Colon (tissue), 2 donors: ENCODE measurements at regions not wholly inside any gene's neighbourhood (a gene's known extent, or its start where the extent isn't known, plus 50 kb on each side); places are given as distances from the start of the nearest gene placed in this dataset.

Experiments used
- FAIRE-seq: peaks from 2 replicates; lab custom pipeline; 2012; peaks lifted over from hg19 to GRCh38; lab: Jason Lieb, UNC
- donor health status: control.
- donor health status: control.

GRCh38 chr2:107313316-107313715 is 427.3 kb upstream of the ST6GAL2 start:
- no peak for FAIRE-seq

GRCh38 chr2:107320881-107321280 is 434.9 kb upstream of the ST6GAL2 start:
- no peak for FAIRE-seq

GRCh38 chr2:107322416-107322815 is 436.4 kb upstream of the ST6GAL2 start:
- no peak for FAIRE-seq

- FAIRE-seq = no peak
Observed at GRCh38 chr2:107323946-107324565, 438.1 kb upstream of the ST6GAL2 start.

- FAIRE-seq = no peak
Observed at GRCh38 chr2:107325981-107326786, 440.2 kb upstream of the ST6GAL2 start.

- no peak for FAIRE-seq
Observed at GRCh38 chr2:107334306-107334705, 448.3 kb upstream of the ST6GAL2 start.

GRCh38 chr2:107336526-107336925 is 450.6 kb upstream of the ST6GAL2 start:
- FAIRE-seq = no peak

GRCh38 chr2:107337209-107337898 is 451.4 kb upstream of the ST6GAL2 start:
- no peak for FAIRE-seq

GRCh38 chr2:107338059-107338458 is 452.1 kb upstream of the ST6GAL2 start:
- no peak for FAIRE-seq

GRCh38 chr2:107338571-107338970 is 452.6 kb upstream of the ST6GAL2 start:
- FAIRE-seq = no peak

GRCh38 chr2:107340955-107341354 is 455.0 kb upstream of the ST6GAL2 start:
- no peak for FAIRE-seq

GRCh38 chr2:107349329-107349728 is 463.4 kb upstream of the ST6GAL2 start:
- FAIRE-seq = no peak

- no peak for FAIRE-seq
Observed at GRCh38 chr2:107354175-107354574, 468.2 kb upstream of the ST6GAL2 start.

GRCh38 chr2:107358362-107358761 is 468.3 kb upstream of the RGPD4 start:
- no peak for FAIRE-seq

- FAIRE-seq = no peak
Observed at GRCh38 chr2:107359021-107359420, 467.7 kb upstream of the RGPD4 start.

GRCh38 chr2:107361751-107362381 is 464.8 kb upstream of the RGPD4 start:
- no peak for FAIRE-seq

- no peak for FAIRE-seq
Observed at GRCh38 chr2:107362993-107363392, 463.7 kb upstream of the RGPD4 start.

- FAIRE-seq = no peak
Observed at GRCh38 chr2:107363806-107364205, 462.9 kb upstream of the RGPD4 start.

- no peak for FAIRE-seq
Observed at GRCh38 chr2:107364361-107364950, 462.2 kb upstream of the RGPD4 start.

- no peak for FAIRE-seq
Observed at GRCh38 chr2:107374249-107374648, 452.4 kb upstream of the RGPD4 start.

- FAIRE-seq = no peak
Observed at GRCh38 chr2:107376909-107377308, 449.8 kb upstream of the RGPD4 start.

- FAIRE-seq = no peak
Observed at GRCh38 chr2:107380912-107381311, 445.8 kb upstream of the RGPD4 start.
